Mesenchymal stem cell (in vitro differentiated cells and primary cell): ENCODE measurements at regions not wholly inside any gene's neighbourhood (a gene's known extent, or its start where the extent isn't known, plus 50 kb on each side); places are given as distances from the start of the nearest gene placed in this dataset.

ENCODE experiments used
- DNase-seq: peaks from one replicate; pipeline ENCODE4 v3.0.0-alpha.2; 2013
- H2AFZ ChIP-seq: one replicate; pipeline ENCODE4 v1.6.1; 2013; ENCODE audit warnings: low read depth, mild to moderate bottlenecking, control low read depth, inconsistent platforms, low read length, moderate library complexity
- H2AK5ac ChIP-seq: 2 replicates; pipeline ENCODE4 v1.6.1; 2013; ENCODE audit warnings: low read length, moderate library complexity, mild to moderate bottlenecking, inconsistent platforms; ENCODE audit not compliant: severe bottlenecking
- H2BK120ac ChIP-seq: one replicate; pipeline ENCODE4 v1.6.1; 2013; ENCODE audit warnings: low read depth, mild to moderate bottlenecking, inconsistent platforms, low read length, moderate library complexity
- H2BK12ac ChIP-seq, 2 experiments: one replicate each; pipeline ENCODE4 v1.6.1; 2013; ENCODE audit warnings: inconsistent platforms in 2 of 2, low read length in 2 of 2, mild to moderate bottlenecking in 2 of 2, moderate library complexity in 2 of 2, control low read depth in 1 of 2
- H2BK15ac ChIP-seq: one replicate; pipeline ENCODE4 v1.6.1; 2013; ENCODE audit warnings: mild to moderate bottlenecking, low read depth, inconsistent platforms; ENCODE audit not compliant: poor library complexity, severe bottlenecking
- H2BK5ac ChIP-seq: 2 replicates; pipeline ENCODE4 v1.6.1; 2013; ENCODE audit warnings: low read depth, mild to moderate bottlenecking, low read length, control low read depth, inconsistent platforms; ENCODE audit not compliant: poor library complexity, severe bottlenecking
- H3K14ac ChIP-seq, 2 experiments: one replicate each; pipeline ENCODE4 v1.6.1; 2013; ENCODE audit warnings: inconsistent platforms in 2 of 2, low read length in 2 of 2, control low read depth in 1 of 2, mild to moderate bottlenecking in 1 of 2, moderate library complexity in 1 of 2
- H3K18ac ChIP-seq, 2 experiments: one replicate each; pipeline ENCODE4 v1.6.1; 2013; ENCODE audit warnings: inconsistent platforms in 2 of 2, low read length in 2 of 2, control low read depth in 1 of 2, low read depth in 1 of 2, mild to moderate bottlenecking in 1 of 2
- H3K23ac ChIP-seq, 2 experiments: one replicate each; pipeline ENCODE4 v1.6.1; 2013; ENCODE audit warnings: inconsistent platforms in 2 of 2, low read length in 2 of 2, mild to moderate bottlenecking in 2 of 2, moderate library complexity in 2 of 2, control low read depth in 1 of 2
- H3K27ac ChIP-seq: 2 replicates; pipeline ENCODE4 v1.5.1; 2013; ENCODE audit warnings: mild to moderate bottlenecking, moderate library complexity, low read length, control low read depth, inconsistent platforms; ENCODE audit not compliant: poor library complexity, severe bottlenecking
- H3K27me3 ChIP-seq, 2 experiments: 2 replicates each; pipeline versions ENCODE4 v1.6.1 to v1.7.0; 2013; ENCODE audit warnings: low read length in 2 of 2, mild to moderate bottlenecking in 2 of 2, moderate library complexity in 2 of 2, control low read depth in 1 of 2, inconsistent platforms in 1 of 2; ENCODE audit not compliant: control insufficient read depth in 1 of 2, insufficient read depth in 1 of 2
- H3K36me3 ChIP-seq, 2 experiments: 2 replicates each; pipeline versions ENCODE4 v1.6.1 to v1.7.0; 2013; ENCODE audit warnings: low read length in 2 of 2, control low read depth in 1 of 2, inconsistent platforms in 1 of 2, low read depth in 1 of 2, mild to moderate bottlenecking in 1 of 2; ENCODE audit not compliant: insufficient read depth in 2 of 2, control insufficient read depth in 1 of 2
- H3K4ac ChIP-seq, 2 experiments: one replicate each; pipeline ENCODE4 v1.6.1; 2013; ENCODE audit warnings: inconsistent platforms in 2 of 2, low read length in 2 of 2, mild to moderate bottlenecking in 2 of 2, moderate library complexity in 2 of 2, control low read depth in 1 of 2, low read depth in 1 of 2
- H3K4me1 ChIP-seq: 2 replicates; pipeline ENCODE4 v1.6.1; 2013; ENCODE audit warnings: low read depth, low read length, control low read depth; ENCODE audit not compliant: control insufficient read depth, insufficient read depth
- H3K4me2 ChIP-seq: 2 replicates; pipeline ENCODE4 v1.6.1; 2013; ENCODE audit warnings: low read length, mild to moderate bottlenecking, inconsistent platforms; ENCODE audit not compliant: poor library complexity, severe bottlenecking
- H3K4me3 ChIP-seq, 2 experiments: 2 replicates each; pipeline versions ENCODE4 v1.5.1 to v1.7.0; 2013; ENCODE audit warnings: low read length in 2 of 2, mild to moderate bottlenecking in 2 of 2, control low read depth in 1 of 2, low read depth in 1 of 2; ENCODE audit not compliant: insufficient read depth in 1 of 2
- H3K79me1 ChIP-seq: replicated peaks from 2 replicates; pipeline ENCODE4 v1.6.1; 2013; ENCODE audit warnings: mild to moderate bottlenecking, control low read depth, low read length, inconsistent platforms; ENCODE audit not compliant: poor library complexity, severe bottlenecking
- H3K9ac ChIP-seq: 2 replicates; pipeline ENCODE4 v1.7.0; 2013; ENCODE audit warnings: mild to moderate bottlenecking, low read length, moderate library complexity
- H3K9me3 ChIP-seq: 2 replicates; pipeline ENCODE4 v1.7.0; 2013; ENCODE audit warnings: mild to moderate bottlenecking, low read length; ENCODE audit not compliant: control insufficient read depth
- H4K8ac ChIP-seq: one replicate; pipeline ENCODE4 v1.6.1; 2013; ENCODE audit warnings: inconsistent platforms, mild to moderate bottlenecking, low read length, moderate library complexity
- H4K91ac ChIP-seq: one replicate; pipeline ENCODE4 v1.6.1; 2013; ENCODE audit warnings: mild to moderate bottlenecking, low read length, inconsistent platforms
- WGBS: methylation state at CpG from one replicate; pipeline ENCODE4 v1.1.7; 2013; ENCODE audit warnings: mixed read lengths; 5-methylcytosine and 5-hydroxymethylcytosine counted together

GRCh38 chr4:138037696-138038095, 204.5 kb downstream of the SLC7A11 start:
- Histone ChIP-seq H3K4ac (peak overlapping the region in 1 of 2 experiments; percentile 58), H3K9ac (peak overlapping the region; percentile 56), H2BK12ac (no peak overlapping the region), H3K14ac (no peak overlapping the region), H3K9me3 (no peaks in the 10 kb centered on the region), H2AFZ (no peak overlapping the region), H3K23ac (no peak overlapping the region), H4K8ac (peak overlapping the region; percentile 7), H2BK5ac (no peak overlapping the region), H3K4me3 (peak overlapping the region in 1 of 2 experiments; percentile 20), H4K91ac (no peak overlapping the region), H3K4me1 (peaks cover 1% of the 10 kb centered on the region), H2BK15ac (no peak overlapping the region), H3K79me1 (no peaks in the 10 kb centered on the region), H3K18ac (no peak overlapping the region), H3K27me3 (no peaks in the 10 kb centered on the region), H2AK5ac (no peak overlapping the region), H3K36me3 (no peaks in the 10 kb centered on the region), H2BK120ac (no peak overlapping the region), H3K27ac (no peak overlapping the region), H3K4me2 (no peak overlapping the region)
- DNase-seq, result peak; percentile 76
- 77% methylated on average over 3 of the region's 3 CpGs for WGBS

GRCh38 chr4:138035781-138036258, 206.3 kb downstream of the SLC7A11 start:
- no peak overlapping the region for H3K4me3 ChIP-seq
- no CpG with 5 or more reads among the region's 1 CpG for whole genome bisulfite sequencing

GRCh38 chr4:138034871-138035270, 207.3 kb downstream of the SLC7A11 start:
- Histone ChIP-seq H2BK120ac (no peak overlapping the region), H3K14ac (no peak overlapping the region), H4K91ac (no peak overlapping the region), H2AK5ac (no peak overlapping the region), H3K23ac (no peak overlapping the region), H3K4me1 (peaks cover 1% of the 10 kb centered on the region), H3K36me3 (no peaks in the 10 kb centered on the region), H4K8ac (no peak overlapping the region), H3K18ac (no peak overlapping the region), H3K4ac (no peak overlapping the region), H3K9me3 (no peaks in the 10 kb centered on the region), H2AFZ (no peak overlapping the region), H3K4me2 (no peak overlapping the region), H3K4me3 (no peak overlapping the region), H2BK15ac (no peak overlapping the region), H3K27ac (no peak overlapping the region), H3K9ac (peak overlapping the region; percentile 26), H2BK12ac (no peak overlapping the region), H2BK5ac (no peak overlapping the region), H3K79me1 (no peaks in the 10 kb centered on the region), H3K27me3 (no peaks in the 10 kb centered on the region)
- WGBS, result 73% methylated on average over 2 of the region's 2 CpGs
- DNase-seq, result peak; percentile 30

More at GRCh38 chr4:138035781-138036258, 206.3 kb downstream of the SLC7A11 start:
- H3K4me1 ChIP-seq, result peaks cover 1% of the 10 kb centered on the region
- peak overlapping the region in 1 of 2 experiments; percentile 19 for H3K18ac ChIP-seq
- no peak overlapping the region for H2AK5ac ChIP-seq
- DNase-seq, result peak; percentile 78
- no peak overlapping the region for H3K27ac ChIP-seq
- H3K9me3 ChIP-seq, result no peaks in the 10 kb centered on the region
- H3K27me3 ChIP-seq, result no peaks in the 10 kb centered on the region
- H2BK5ac ChIP-seq, result no peak overlapping the region
- no peak overlapping the region for H4K91ac ChIP-seq
- H3K4ac ChIP-seq, result no peak overlapping the region
- no peak overlapping the region for H2BK120ac ChIP-seq
- H2AFZ ChIP-seq, result peak overlapping the region; percentile 72
- H3K14ac ChIP-seq, result no peak overlapping the region
- peak overlapping the region in 1 of 2 experiments; percentile 44 for H2BK12ac ChIP-seq
- peak overlapping the region; percentile 66 for H4K8ac ChIP-seq
- peak overlapping the region; percentile 32 for H3K9ac ChIP-seq
- peak overlapping the region; percentile 16 for H2BK15ac ChIP-seq
- H3K4me2 ChIP-seq, result no peak overlapping the region
- no peaks in the 10 kb centered on the region for H3K36me3 ChIP-seq
- H3K79me1 ChIP-seq, result no peaks in the 10 kb centered on the region
- no peak overlapping the region for H3K23ac ChIP-seq

- Histone ChIP-seq H3K36me3 (no peaks in the 10 kb centered on the region), H3K4me1 (peaks cover 1% of the 10 kb centered on the region), H3K79me1 (no peaks in the 10 kb centered on the region), H2BK15ac (no peak overlapping the region), H3K4me2 (no peak overlapping the region), H3K23ac (no peak overlapping the region), H2BK120ac (no peak overlapping the region), H2BK12ac (no peak overlapping the region), H3K9ac (no peak overlapping the region), H3K27me3 (no peaks in the 10 kb centered on the region), H3K4me3 (no peak overlapping the region), H4K8ac (no peak overlapping the region), H2BK5ac (no peak overlapping the region), H3K4ac (no peak overlapping the region), H3K27ac (no peak overlapping the region), H2AFZ (no peak overlapping the region), H3K18ac (no peak overlapping the region), H2AK5ac (no peak overlapping the region), H3K14ac (no peak overlapping the region), H4K91ac (no peak overlapping the region), H3K9me3 (no peaks in the 10 kb centered on the region)
- no peak for DNase-seq
Observed at GRCh38 chr4:138032222-138032621, 209.9 kb downstream of the SLC7A11 start.
